ENCODE measurements at regions not wholly inside any gene's neighbourhood (a gene's known extent, or its start where the extent isn't known, plus 50 kb on each side); places are given as distances from the start of the nearest gene placed in this dataset.
"Not testable (repeated sequence)": the region's sequence is repeated elsewhere in the genome, so short reads cannot be mapped to it uniquely, and the experiment has no call there.

DNA sequence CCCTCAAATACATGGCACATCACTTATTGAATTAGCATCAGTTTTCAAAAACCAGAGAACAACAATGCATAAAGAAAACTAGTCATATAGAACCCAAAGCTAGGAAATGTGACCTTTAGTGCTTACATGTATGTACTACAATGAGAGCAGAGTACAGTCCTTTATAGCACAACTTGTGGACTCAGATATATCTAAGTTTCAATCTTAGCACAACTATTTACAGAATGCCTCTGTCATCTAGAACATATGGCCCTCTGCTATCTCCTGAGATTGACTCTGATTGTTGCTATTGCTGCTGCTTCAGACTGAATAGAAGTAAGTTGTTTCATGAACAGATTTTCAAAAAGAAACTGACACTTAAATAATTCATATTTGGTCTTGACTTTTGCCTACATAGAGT is 1536.2 kb downstream of the EFNA5 start:
- DNase-seq (ENCODE audit: low read depth in 2 of 2) = no peak

DNA sequence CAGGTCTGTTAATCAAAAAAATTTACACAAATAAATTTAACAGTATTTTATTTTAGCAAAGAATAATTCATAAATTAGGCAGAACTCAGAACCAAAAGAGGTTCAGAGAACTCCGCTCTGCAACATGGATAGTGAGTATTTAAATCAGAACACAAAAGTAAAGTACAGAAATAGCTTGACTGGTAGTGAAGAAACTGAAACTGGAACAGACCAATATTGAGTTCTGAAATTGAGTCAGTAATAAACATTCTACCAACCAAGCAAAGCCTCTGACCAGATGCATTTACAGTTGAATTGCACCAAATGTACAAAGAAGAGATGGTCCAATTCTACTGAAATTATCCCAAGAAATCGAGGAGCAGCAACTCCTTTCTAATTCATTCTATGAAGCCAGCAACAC is 1542.8 kb downstream of the EFNA5 start:
- no peak for DNase-seq (ENCODE audit: low read depth in 2 of 2)

DNA sequence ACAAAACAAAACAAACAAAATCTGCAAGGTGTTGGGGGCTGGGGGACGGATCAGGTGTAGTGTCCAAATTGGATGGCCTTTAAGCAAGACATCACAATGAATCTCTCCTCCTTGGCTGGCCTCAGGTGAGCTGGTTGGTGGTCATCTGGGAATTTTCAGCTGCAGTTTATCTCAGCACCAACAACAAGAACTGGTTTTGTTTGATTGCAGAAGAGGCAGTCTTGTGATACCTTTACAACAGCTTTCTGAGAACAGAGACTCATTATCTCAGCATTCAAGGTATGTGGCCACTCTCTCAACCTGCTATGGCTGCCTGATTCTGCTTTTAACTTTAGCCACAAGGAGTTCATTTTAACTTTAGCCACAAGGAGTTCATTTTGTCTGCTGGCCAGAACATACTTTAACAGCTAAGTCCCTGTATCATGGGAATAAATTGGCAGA is 1543.4 kb downstream of the EFNA5 start:
- DNase-seq (ENCODE audit: low read depth in 2 of 2) = no peak

- no peak for DNase-seq (ENCODE audit: low read depth in 2 of 2)
Measured at GRCh38 chr5:106121972-106122605, 1548.6 kb downstream of the EFNA5 start.

- DNase-seq (ENCODE audit: low read depth in 2 of 2) = no peak
Measured at GRCh38 chr5:106116682-106117081, 1554.1 kb downstream of the EFNA5 start.

DNA sequence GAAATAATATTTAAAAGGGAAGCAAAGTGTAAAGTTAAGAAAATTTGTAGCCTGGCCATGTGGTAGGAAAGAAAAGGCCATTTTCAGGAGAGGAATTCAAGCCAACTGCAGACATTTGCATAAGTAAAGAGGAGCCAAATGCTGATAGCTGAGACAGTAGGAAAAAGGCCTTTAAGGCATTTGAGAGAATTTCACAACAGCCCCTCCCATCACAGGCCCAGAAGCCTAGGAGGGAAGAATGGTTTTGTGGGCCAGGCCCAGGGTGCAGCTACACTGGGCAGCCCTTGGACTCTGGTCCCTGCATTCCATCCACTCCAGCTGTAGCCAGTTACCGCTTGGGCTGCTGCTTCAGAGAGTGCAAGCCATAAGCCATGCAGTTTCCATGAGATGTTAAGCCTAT is 1556.8 kb downstream of the EFNA5 start:
- no peak for DNase-seq (ENCODE audit: low read depth in 2 of 2)

DNA sequence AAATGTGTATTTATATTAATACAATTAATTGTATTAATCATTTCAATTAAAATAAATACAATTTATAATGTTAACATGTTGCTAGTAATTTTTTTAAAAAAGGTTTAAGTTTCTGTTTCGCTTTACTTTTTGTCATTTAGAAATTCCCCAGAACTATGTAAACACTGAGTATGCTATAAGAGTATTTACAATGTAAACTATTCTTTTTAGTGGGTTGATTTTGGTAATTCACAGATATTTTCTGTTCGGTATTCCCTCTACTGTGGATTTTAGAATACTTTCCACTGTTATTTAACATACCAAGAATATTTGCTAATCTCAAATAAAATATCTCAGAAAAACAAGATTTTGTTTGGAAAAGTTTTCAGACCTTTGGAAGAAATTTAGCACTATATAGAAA is 1564.4 kb downstream of the EFNA5 start:
- no peak for DNase-seq (ENCODE audit: low read depth in 2 of 2)

- no peak for DNase-seq (ENCODE audit: low read depth in 2 of 2)
Measured at GRCh38 chr5:106097340-106097739, 1573.4 kb downstream of the EFNA5 start.

DNA sequence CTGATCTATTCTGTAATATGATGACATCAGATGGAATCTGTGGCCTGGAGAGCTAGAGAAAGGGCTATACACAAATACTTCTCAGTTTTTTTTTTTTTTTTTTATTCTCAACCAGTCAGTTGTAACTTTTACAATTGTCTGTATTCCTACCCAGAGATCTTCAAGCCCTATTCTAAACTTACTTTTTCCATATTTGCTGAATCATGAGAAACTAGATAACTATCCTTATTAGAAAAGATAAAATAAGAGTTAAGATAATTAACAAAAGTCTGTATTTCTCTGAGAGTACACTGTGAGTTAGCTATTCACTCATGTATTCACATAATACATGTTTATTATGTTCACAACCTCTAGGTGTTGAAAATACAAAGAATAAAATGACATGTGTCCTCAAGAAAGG is 1575.9 kb downstream of the EFNA5 start:
- DNase-seq (ENCODE audit: low read depth in 2 of 2) = no peak

GRCh38 chr5:106094204-106094607 is 1576.5 kb downstream of the EFNA5 start:
- DNase-seq (ENCODE audit: low read depth in 2 of 2) = no peak

DNA sequence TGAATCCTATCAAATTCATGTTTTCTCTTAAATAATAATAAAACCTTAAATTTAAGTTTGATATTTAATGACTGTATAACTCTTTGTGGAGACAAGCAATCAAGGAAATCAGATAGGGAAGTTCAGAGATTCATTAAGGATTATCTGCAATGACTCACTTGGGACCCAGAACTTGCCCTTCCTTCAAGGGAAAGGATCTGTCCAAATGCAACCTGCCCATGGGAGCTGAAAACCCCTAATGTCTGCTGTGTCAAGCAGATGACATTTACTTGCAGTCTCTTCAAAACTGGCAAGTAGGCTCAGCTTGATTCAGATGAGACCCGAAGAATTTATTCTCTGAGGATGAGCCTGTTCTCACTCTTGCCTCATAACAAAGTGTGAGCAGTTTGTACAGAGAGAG is 1577.6 kb downstream of the EFNA5 start:
- DNase-seq (ENCODE audit: low read depth in 2 of 2) = no peak

DNA sequence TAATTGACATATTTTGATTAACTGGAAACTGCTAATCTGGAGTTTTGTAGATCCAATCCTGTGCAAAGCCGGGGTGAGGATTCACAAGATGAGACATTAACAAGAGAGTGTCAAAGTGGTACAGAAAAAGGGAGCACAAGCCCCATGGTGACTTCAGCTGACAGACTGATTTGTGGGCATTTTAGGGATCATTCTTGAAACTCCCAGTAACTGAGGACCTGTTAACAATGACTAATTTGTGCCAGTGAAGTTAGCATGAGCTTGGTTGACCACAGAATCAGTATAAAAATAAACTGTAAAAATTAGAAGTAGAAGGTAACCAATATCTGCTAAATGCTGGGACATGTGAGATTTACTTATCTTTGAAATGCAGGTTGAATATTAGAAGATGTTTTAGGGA is 1578.3 kb downstream of the EFNA5 start:
- no peak for DNase-seq (ENCODE audit: low read depth in 2 of 2)

DNA sequence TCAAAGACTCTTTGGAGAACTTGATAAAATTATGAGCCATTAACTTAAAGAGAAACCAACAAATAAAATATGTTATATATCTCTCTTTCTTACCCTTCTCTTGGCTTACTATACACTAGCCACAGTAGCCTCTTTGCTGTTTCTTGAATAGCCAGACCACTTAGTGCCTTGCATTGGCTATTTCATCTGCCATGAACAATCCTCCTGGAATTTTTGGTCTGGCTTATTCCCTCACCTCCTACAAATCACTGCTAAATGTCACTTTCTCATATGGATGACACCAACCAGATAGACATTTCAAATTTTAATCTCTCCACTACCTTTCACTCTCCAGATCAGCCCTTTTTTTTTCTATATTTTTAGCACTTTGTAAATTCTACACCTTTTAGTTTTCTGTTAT is 1581.7 kb downstream of the EFNA5 start:
- no peak for DNase-seq (ENCODE audit: low read depth in 2 of 2)

- no peak for DNase-seq (ENCODE audit: low read depth in 2 of 2)
Measured at GRCh38 chr5:106088462-106088861, 1582.3 kb downstream of the EFNA5 start.

GRCh38 chr5:106086352-106086751 is 1584.4 kb downstream of the EFNA5 start:
- DNase-seq (ENCODE audit: low read depth in 2 of 2) = no peak

- no peak for DNase-seq (ENCODE audit: low read depth in 2 of 2)
Measured at GRCh38 chr5:106085556-106085955, 1585.2 kb downstream of the EFNA5 start.

DNA sequence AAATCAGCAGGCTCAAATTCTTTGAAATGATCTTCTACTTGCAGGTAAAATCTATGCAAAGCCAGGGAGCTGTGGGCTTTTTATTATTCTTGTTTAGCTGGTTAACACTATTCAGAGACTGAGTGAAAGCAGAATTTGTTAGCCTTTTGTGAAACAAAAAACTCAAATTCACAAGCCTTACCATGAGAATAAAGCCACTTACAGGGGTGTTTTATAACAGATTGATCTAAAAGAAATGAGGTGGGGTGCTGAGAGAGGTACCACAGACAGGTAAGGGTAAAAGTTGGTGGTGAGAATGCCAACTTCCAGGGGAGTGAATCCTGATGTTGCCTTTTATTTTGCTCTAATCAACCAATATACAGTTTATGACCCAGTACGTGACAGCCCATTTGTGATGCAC is 1585.6 kb downstream of the EFNA5 start:
- no peak for DNase-seq (ENCODE audit: low read depth in 2 of 2)

GRCh38 chr5:106080535-106080934 is 1590.2 kb downstream of the EFNA5 start:
- no peak for DNase-seq (ENCODE audit: low read depth in 2 of 2)

DNA sequence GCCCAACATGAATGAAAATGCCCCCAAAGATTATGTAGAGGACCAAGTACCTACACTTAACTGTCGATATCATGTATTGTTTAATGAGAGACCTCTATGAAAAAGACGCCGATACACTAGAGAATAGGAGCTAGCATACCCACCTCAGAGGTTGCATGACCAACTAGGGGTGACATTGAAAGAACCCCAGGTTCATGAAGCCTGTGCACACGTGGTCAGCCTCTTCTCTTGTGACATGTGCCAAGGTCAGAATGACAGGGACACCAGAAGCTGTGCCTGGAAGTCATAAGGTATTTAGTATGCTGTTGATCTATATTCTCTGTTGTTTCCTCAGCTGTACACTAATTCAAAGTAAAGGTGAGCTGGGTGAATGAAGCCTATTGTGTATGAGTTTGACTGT is 1594.1 kb downstream of the EFNA5 start:
- no peak for DNase-seq (ENCODE audit: low read depth in 2 of 2)

DNA sequence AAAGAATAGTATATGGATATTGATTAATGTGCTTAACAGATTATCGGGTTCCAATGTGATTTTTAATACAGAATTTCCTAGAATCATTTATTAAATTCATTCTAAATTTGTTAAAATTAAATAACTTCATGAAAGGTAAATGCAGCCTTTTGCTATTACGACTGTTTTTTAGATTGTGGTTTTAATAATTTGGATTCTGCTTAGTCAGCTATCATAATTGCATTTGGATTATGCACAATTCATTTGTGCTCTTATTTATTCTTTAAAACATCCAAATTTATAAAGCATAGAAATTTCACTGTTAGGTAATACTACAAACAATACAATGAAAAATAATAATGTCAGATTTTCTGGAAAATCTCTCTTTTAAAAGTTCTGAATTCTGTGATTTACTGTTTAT is 1598.5 kb downstream of the EFNA5 start:
- DNase-seq (ENCODE audit: low read depth in 2 of 2) = no peak

- DNase-seq (ENCODE audit: low read depth in 2 of 2) = no peak
Measured at GRCh38 chr5:106047341-106047740, 1623.4 kb downstream of the EFNA5 start.

DNA sequence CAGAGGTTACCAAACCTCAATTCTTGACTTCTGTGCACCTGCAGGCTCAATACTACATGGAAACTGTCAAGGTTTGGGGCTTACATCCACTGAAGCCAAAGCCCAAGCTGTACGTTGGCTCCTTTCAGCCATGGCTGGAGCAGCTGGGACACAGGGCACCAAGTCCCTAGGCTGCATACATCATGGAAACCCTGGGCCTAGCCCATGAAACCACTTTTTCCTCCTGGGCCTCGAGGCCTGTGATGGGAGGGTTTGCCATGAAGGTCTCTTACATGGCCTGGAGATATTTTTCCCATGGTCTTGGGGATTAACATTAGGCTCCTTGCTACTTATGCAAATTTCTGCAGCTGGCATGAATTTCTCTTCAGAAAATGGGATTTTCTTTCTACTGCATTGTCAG is 1638.7 kb downstream of the EFNA5 start:
- DNase-seq (ENCODE audit: low read depth in 2 of 2) = not testable (repeated sequence)

DNA sequence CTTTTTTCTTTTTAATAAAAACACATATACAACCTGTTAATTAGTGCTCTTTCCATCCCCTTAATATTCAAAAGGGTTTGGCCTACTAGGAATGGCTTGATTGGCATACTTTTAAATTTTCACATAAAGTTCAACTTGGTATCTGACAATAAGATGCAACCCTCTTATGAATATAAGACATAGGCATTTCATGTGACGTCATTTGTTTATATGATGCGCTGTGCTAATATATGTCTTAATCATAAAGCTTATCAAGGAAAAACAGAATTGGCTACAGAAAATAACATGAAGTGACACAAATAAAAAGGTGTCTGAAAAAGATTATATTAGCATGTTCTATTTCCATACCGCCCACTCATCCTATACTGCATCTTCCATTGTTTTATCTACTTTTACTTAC is 1642.4 kb downstream of the EFNA5 start:
- DNase-seq (ENCODE audit: low read depth in 2 of 2) = no peak

GRCh38 chr5:106020894-106021293 is 1649.8 kb downstream of the EFNA5 start:
- no peak for DNase-seq (ENCODE audit: low read depth in 2 of 2)

All from stimulated activated CD8-positive, alpha-beta memory T cell treated with anti-CD3 and anti-CD28 coated beads, Interleukin-2, amount 100 ng/mL, for 48 hours (primary cell).